Adipocyte (in vitro differentiated cells): ENCODE measurements at regions not wholly inside any gene's neighbourhood (a gene's known extent, or its start where the extent isn't known, plus 50 kb on each side); places are given as distances from the start of the nearest gene placed in this dataset.
"Not testable (repeated sequence)": the region's sequence is repeated elsewhere in the genome, so short reads cannot be mapped to it uniquely, and the experiment has no call there.

Source experiments
- DNase-seq: peaks from one replicate; pipeline ENCODE4 v3.0.0-alpha.2; 2015; ENCODE audit warnings: low read depth
- H3K27me3 ChIP-seq: replicated peaks from 2 replicates; pipeline ENCODE4 v1.7.0; 2013; ENCODE audit warnings: mild to moderate bottlenecking, low read length, moderate library complexity; ENCODE audit not compliant: control insufficient read depth, insufficient read depth
- H3K36me3 ChIP-seq: 2 replicates; pipeline ENCODE4 v1.7.0; 2013; ENCODE audit warnings: low read length, mild to moderate bottlenecking, moderate library complexity; ENCODE audit not compliant: control insufficient read depth, insufficient read depth, severe bottlenecking
- H3K4me1 ChIP-seq: 2 replicates; pipeline ENCODE4 v1.7.0; 2013; ENCODE audit warnings: mild to moderate bottlenecking, low read length, moderate library complexity; ENCODE audit not compliant: control insufficient read depth, insufficient read depth
- H3K4me3 ChIP-seq: 2 replicates; pipeline ENCODE4 v1.7.0; 2013; ENCODE audit warnings: mild to moderate bottlenecking, low read length, moderate library complexity
- H3K9ac ChIP-seq: 2 replicates; pipeline ENCODE4 v1.7.0; 2013; ENCODE audit warnings: mild to moderate bottlenecking, low read length, moderate library complexity
- H3K9me3 ChIP-seq: 2 replicates; pipeline ENCODE4 v1.7.0; 2013; ENCODE audit warnings: mild to moderate bottlenecking, low read length, moderate library complexity; ENCODE audit not compliant: control insufficient read depth

DNA sequence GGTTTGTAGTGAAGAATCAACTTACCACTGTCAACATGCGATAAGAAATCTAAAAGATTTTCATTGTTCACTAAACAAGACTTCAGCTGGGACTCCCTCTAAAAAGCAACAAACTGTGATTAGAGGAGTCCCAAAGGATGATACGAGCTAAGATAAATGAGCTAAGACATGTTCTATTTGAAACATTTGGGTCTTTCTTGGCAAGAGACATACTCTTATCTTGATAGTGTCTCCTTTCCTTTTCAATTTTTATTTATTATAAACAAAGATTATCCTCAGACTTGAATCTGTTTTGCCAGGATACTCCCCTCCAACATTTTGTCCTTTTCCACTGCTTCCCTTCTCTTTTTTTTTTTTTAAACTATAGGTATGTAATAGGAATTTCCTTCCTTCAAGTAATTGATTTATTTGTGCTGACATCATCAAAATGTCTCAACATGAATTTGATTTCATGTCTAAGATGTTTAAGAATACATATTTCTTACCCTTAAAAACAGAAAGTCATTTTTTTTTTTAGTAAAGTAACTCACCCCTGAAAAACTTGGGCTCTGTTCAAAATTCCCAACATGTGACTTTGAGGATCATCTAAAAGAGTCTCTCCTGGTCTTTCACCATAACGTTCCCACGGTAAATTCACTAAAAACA, 158.4 kb upstream of the NRP1 start:
- H3K9ac ChIP-seq = no peak overlapping the region
- peak overlapping the region; percentile 11 for H3K4me3 ChIP-seq
- H3K4me1 ChIP-seq = peaks cover 11% of the 10 kb centered on the region
- no peaks in the 10 kb centered on the region for H3K36me3 ChIP-seq
- H3K9me3 ChIP-seq = no peaks in the 10 kb centered on the region
- H3K27me3 ChIP-seq = no peaks in the 10 kb centered on the region
- DNase-seq = no peak

GRCh38 chr10:33489501-33490176, 155.2 kb upstream of the NRP1 start:
- Histone ChIP-seq H3K4me1 (peaks cover 30% of the 10 kb centered on the region), H3K4me3 (no peak overlapping the region), H3K9me3 (no peaks in the 10 kb centered on the region), H3K9ac (no peak overlapping the region), H3K27me3 (no peaks in the 10 kb centered on the region), H3K36me3 (no peaks in the 10 kb centered on the region)
- DNase-seq = no peak

DNA sequence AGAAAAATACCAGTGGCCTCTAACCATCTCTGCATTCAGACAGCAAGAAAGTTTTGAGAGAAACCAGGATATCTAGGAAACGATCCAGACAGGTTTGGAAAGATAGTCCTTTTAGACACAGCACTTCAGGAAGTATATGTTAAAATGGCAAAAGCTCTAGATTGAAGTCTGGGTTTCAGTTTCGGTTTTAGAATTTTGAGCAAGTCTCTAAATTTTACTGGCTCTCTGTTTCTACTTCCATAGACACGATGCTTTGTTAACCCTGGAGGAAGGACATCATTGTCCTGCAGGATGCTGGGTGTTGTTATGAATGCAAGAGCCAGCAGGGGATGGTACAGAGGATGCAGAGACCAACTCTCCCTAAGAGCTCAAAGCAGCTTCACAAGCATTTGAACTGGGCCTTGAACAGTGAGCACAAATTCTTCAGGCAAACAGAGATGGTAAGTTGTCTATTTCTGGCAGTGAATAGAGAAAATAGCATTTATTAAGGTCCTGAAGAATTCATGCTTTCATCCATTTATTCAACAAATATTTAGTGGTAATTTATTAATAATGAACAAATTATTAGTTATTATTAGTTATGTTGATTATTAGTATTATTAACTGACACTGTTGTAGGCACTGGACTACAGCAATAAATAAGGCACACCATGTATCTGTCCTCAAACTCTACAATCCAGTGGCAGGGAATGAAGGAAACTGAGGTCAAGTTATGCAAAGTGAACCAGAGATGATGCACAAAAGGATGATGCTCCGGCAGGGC, 152.7 kb upstream of the NRP1 start:
- H3K27me3 ChIP-seq = no peaks in the 10 kb centered on the region
- no peak overlapping the region for H3K9ac ChIP-seq
- DNase-seq = peak; percentile 25
- peaks cover 26% of the 10 kb centered on the region for H3K4me1 ChIP-seq
- peak overlapping the region; percentile 5 for H3K4me3 ChIP-seq
- H3K36me3 ChIP-seq = no peaks in the 10 kb centered on the region
- no peaks in the 10 kb centered on the region for H3K9me3 ChIP-seq

DNA sequence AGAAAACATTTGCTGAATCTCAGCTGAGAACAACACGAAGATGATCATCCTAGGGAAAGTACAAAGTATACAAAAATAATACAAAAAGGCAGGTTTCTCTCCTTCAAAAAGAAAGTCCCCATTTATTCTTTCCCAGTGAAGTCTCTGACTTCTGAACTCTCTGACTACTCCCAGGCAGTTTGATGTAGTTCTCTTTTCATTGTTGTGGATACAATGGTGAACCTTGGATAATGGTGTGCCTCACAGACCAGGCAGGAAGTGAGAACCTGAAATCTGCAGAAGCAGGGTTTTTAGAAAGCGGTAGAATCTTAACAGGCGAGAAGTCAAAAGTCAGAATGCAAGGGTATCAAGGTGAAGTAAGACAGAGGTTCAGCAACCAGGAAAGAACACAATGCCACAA, 150.8 kb upstream of the NRP1 start:
- Histone ChIP-seq H3K4me1 (peaks cover 22% of the 10 kb centered on the region), H3K9ac (no peak overlapping the region), H3K9me3 (no peaks in the 10 kb centered on the region), H3K36me3 (no peaks in the 10 kb centered on the region), H3K4me3 (no peak overlapping the region), H3K27me3 (no peaks in the 10 kb centered on the region)
- DNase-seq = no peak

DNA sequence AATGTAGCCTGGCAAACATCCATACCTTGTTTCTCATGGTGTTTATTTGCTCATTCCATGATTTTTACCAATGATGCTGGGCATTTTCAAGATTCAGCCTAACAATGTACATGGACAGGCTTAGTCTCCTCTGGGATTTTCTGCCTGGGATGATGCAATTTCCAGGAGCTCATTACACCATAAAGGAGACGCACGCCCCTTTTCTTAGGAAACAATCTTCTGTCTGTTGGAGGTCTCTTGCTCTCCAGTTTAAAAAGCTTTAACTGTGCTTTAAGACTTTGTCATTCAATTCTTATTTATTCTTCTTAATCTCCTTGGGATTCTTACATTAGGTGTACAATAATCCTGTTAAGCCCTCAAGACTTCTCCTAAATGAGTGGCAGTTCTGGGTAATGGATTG, 150.3 kb upstream of the NRP1 start:
- Histone ChIP-seq H3K36me3 (no peaks in the 10 kb centered on the region), H3K4me3 (no peak overlapping the region), H3K4me1 (peaks cover 22% of the 10 kb centered on the region), H3K9ac (no peak overlapping the region), H3K27me3 (no peaks in the 10 kb centered on the region), H3K9me3 (no peaks in the 10 kb centered on the region)
- peak; percentile 84 for DNase-seq

GRCh38 chr10:33483816-33484190, 149.3 kb upstream of the NRP1 start:
- no peaks in the 10 kb centered on the region for H3K9me3 ChIP-seq

DNA sequence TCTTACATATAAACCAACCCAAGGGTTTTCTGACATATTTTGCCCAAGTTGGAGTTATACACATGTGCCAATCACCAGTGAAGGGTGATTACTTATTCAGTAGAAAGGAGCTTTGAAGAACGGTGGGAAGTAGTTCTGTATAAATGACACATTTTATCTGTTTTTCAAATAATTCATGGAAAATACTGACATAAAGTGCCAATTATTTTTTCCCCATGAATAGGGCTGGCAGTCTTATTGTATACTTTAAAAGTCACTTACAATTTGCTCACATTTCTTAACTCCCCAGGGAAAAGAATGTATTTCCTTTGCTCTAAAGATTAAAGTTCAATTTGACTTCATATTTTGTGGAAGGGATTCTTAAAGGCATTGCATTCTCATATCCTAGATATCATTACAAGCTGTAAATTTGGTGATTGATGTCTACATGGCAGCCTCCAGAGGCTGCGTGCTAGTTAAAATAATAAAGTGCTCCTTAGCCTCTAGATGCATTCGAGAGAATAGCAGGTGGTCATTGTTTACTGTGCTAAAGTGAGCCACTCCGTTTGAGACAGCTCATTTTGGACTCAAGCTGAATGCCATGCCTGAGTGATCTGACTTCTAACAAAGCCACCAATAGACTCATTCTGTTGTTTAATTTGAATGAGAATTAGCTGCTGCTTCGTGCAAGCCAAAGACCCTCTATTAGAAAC, 148.8 kb upstream of the NRP1 start:
- Histone ChIP-seq H3K4me1 (peaks cover 22% of the 10 kb centered on the region), H3K9me3 (no peaks in the 10 kb centered on the region), H3K36me3 (no peaks in the 10 kb centered on the region), H3K27me3 (no peaks in the 10 kb centered on the region), H3K4me3 (no peak overlapping the region), H3K9ac (no peak overlapping the region)
- peak; percentile 16 for DNase-seq

More at GRCh38 chr10:33483816-33484190, 149.3 kb upstream of the NRP1 start:
- DNase-seq = no peak
- H3K27me3 ChIP-seq = no peaks in the 10 kb centered on the region
- H3K4me1 ChIP-seq = peaks cover 22% of the 10 kb centered on the region
- H3K4me3 ChIP-seq = no peak overlapping the region
- H3K9ac ChIP-seq = no peak overlapping the region
- H3K36me3 ChIP-seq = no peaks in the 10 kb centered on the region

DNA sequence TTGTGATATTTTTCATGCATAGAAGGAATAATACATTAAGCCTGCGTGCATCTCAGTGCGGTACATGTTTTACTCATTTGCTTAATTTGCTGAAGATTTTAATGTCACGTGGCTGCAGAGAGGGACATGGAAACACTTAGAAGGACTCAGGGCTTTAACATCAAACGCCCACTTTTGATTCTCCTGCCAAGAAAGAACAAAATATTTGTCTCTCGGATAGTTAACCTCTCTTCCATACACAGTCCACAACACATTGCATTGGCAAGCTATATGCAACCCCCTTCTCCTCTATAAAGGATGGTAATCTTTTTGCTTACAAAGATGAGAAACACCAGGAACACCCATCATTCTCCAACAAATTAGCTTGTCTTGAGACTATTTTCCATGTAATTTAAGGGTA, 148.0 kb upstream of the NRP1 start:
- DNase-seq = no peak
- no peaks in the 10 kb centered on the region for H3K27me3 ChIP-seq
- H3K9ac ChIP-seq = no peak overlapping the region
- H3K4me3 ChIP-seq = no peak overlapping the region
- no peaks in the 10 kb centered on the region for H3K36me3 ChIP-seq
- H3K4me1 ChIP-seq = peaks cover 22% of the 10 kb centered on the region
- no peaks in the 10 kb centered on the region for H3K9me3 ChIP-seq

DNA sequence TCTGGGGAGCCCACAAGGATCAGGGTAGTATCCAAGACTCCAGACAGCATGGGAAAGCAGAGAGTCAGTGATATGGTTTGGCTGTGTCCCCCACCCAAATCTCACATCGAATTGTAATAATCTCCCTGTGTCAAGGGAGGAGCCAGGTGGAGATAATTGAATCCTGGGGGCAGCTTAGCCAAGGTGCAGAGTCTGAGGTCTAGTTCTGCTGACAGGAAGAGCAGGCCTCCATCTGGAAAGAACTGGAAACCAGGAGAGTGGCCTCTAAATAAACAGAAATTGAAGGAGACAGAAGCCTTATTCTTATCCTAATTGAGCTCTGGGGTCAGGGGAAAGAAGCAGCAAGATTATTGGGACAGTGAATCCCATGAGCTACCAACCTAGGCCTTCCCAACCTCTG, 146.7 kb upstream of the NRP1 start:
- Histone ChIP-seq H3K36me3 (no peaks in the 10 kb centered on the region), H3K27me3 (no peaks in the 10 kb centered on the region), H3K9me3 (no peaks in the 10 kb centered on the region), H3K9ac (no peak overlapping the region), H3K4me1 (peaks cover 16% of the 10 kb centered on the region), H3K4me3 (no peak overlapping the region)
- no peak for DNase-seq

DNA sequence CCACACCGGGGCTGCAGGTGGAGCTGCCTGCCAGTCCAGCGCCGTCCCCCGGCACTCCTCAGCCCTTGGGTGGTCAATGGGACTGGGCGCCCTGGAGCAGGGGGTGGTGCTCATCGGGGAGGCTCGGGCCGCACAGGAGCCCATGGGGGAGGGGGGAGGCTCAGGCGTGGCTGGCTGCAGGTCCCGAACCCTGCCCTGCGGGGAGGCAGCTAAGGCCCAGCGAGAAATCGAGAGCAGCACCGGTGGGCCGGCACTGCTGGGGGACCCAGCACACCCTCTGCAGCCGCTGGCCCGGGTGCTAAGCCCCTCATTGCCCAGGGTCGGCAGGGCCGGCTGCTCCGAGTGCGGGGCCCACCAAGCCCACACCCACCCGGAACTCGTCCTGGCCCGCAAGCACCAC, 145.9 kb upstream of the NRP1 start:
- DNase-seq, H3K27me3 ChIP-seq, H3K4me3 ChIP-seq: not testable (repeated sequence)

DNA sequence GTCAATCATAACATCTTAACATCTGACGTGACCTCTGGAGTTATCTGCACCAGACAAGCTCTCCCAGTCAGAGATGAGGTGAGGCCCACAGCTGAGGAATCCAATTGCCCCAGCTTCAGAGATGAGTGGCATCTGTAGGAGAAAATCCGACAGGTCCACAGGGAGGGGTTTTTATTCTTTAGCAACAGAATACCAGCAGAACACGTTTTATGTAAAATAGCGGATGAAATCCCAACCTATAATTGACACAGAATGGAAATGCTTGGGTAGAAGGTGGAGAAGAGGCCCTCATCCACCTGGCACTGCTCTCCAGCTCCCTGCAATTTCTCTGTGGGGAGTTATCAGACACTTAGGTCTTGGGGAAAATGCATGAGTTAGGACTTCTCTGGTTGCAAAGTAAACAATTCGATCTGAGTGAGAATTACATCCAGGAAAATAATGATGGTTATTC, 144.2 kb upstream of the NRP1 start:
- Histone ChIP-seq H3K4me1 (no peaks in the 10 kb centered on the region), H3K9ac (no peak overlapping the region), H3K4me3 (no peak overlapping the region), H3K36me3 (no peaks in the 10 kb centered on the region), H3K9me3 (no peaks in the 10 kb centered on the region), H3K27me3 (no peaks in the 10 kb centered on the region)
- DNase-seq = no peak

More for the DNA sequence above, 145.9 kb upstream of the NRP1 start:
- not testable (repeated sequence) for H3K9ac ChIP-seq, H3K9me3 ChIP-seq, H3K36me3 ChIP-seq
- peaks cover 11% of the 10 kb centered on the region for H3K4me1 ChIP-seq
